ENCODE measurements at regions not wholly inside any gene's neighbourhood (a gene's known extent, or its start where the extent isn't known, plus 50 kb on each side); places are given as distances from the start of the nearest gene placed in this dataset.

DNA sequence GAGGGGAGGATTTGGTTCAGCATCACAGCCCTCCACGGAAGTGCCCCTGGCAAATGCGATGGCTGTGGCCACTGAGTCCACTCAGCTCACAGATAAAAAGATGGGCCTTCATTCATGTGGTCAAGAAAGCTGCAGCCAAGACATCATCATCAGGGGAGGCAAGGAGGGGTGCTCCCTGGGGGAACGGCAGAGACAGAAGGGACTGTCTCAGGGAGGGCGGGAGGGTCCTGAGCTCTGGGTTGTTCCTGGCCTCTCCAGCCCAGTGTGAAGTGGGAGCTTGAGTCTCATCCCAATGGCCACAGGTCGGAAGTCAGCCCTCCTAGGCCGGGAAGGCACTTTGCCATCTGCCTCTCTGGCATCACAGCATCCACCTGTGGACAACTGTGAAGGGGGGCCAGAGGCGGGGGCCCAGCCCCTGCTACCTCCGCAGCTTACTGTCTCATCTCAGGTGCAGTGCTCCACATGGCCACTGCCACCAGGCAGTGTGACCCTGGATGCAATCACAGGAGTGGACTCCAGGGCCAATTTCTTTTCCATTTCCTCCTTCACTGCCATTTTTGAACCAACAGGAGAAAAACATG lies 137.8 kb upstream of the SOX1 start:
- H3K27ac ChIP-seq, result no peak overlapping the region

DNA sequence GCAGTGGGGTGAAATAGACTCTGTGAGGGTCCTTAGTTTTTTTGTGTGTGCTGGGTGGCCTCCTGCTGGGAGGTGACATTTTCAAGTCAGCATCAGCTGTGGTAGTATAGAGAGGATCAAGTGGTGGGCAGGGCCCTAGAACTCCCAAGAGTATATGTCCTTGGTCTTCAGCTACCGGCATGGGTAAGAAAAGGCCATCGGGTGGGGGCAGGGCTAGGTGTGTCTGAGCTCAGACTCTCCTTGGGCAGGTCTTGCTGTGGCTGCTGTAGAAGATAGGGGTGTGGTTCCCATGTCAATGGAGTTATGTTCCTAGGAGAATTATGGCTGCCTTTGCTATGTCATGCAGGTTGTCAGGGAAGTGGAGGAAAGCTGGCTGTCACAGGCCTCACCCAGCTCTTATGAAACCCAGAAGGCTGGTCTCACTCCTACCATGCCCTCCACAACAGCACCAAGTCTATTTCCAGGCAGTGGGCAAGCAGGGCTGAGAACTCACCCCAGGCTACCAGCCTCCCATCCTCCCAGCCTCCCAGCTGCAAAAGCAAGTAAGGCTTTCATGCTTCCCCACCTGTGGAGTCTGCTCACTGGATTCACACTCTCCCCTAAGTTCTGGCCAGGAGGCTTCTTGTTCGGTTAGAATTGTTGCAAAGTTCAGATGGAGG lies 130.6 kb upstream of the SOX1 start:
- TF ChIP-seq ZFX (IDR thresholded peaks at IDR 0.05), result no peak
- TF ChIP-seq, protein P1, sequence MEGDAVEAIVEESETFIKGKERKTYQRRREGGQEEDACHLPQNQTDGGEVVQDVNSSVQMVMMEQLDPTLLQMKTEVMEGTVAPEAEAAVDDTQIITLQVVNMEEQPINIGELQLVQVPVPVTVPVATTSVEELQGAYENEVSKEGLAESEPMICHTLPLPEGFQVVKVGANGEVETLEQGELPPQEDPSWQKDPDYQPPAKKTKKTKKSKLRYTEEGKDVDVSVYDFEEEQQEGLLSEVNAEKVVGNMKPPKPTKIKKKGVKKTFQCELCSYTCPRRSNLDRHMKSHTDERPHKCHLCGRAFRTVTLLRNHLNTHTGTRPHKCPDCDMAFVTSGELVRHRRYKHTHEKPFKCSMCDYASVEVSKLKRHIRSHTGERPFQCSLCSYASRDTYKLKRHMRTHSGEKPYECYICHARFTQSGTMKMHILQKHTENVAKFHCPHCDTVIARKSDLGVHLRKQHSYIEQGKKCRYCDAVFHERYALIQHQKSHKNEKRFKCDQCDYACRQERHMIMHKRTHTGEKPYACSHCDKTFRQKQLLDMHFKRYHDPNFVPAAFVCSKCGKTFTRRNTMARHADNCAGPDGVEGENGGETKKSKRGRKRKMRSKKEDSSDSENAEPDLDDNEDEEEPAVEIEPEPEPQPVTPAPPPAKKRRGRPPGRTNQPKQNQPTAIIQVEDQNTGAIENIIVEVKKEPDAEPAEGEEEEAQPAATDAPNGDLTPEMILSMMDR (conservative IDR thresholded peaks at IDR 0.05), result no peak
- H3K27ac ChIP-seq, result no peak overlapping the region

More for the DNA sequence above, 137.8 kb upstream of the SOX1 start:
- no peak for TF ChIP-seq ZFX (IDR thresholded peaks at IDR 0.05)
- TF ChIP-seq, protein P1 (conservative IDR thresholded peaks at IDR 0.05), result no peak

DNA sequence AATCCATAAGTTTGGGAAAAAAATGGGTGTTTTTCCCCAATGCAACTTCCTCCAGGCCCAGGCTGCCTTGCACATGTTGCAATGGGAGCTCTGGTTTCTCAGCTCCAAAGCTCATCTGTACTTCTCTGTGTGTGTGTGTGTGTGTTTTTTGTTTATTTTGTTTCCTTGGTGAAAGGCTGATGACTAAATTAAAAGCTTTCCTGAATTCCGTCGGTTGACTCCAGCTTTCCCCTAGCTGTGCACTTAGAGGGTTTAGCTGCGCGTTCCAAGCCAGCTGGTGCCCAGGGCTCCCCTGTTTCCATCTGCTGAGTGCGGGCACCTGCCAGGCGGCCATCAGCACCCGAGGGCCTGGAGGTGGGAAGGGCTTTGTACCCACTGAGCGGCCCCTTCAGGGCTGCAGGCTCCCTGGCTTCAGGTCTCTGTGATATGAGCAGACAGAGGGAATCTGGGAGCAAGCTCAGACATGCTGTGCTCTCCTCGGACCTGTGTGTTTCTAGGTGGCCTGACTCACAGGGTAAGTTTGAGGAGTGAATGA lies 129.1 kb upstream of the SOX1 start:
- no peak overlapping the region for H3K27ac ChIP-seq
- TF ChIP-seq ZFX (IDR thresholded peaks at IDR 0.05), result no peak
- TF ChIP-seq, protein P1 (conservative IDR thresholded peaks at IDR 0.05), result no peak

DNA sequence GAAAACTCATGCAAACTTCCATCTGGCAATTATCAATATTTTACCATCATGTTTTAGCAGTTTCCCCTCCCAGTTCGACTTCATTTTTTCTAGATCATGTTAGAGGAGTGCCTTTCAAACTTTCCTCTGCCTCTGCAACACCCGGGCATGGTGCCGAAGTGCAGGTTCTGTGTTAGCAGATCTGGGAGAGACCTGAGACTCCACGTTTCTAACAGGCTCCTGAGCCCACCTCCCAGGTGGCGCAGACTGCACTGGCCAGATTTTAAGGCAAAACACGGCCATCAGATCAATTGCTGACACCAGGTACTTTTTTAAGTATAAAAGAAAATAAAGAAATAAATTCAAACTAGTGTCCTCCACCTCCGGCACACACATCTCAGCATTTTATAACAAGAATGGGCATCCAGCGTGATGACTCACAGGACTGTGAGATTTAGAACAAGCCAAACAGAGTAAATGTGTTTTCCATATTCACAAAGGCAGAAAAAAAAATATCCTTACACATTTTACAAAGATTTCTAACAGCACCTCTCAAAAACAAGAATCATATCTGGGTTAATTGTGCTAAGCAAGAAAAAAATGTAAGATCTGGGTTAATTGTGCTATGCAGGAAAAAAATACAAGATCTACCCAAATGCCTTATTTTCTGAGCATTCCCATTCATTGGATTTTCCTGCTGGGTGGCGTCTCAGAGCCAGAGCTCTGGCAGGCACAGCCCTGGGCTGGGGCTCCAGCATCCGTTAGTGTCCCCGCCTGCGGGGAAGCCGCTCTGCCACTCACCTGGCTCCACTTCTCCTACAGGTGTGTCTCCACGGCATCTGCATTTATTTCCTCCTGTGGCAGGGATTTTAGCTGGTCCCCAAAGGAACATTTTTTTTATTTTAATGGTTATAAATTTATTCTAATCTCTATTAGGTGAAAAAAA lies 127.9 kb upstream of the SOX1 start:
- H3K27ac ChIP-seq, result no peak overlapping the region
- TF ChIP-seq ZFX (IDR thresholded peaks at IDR 0.05), result no peak
- TF ChIP-seq, protein P1 (conservative IDR thresholded peaks at IDR 0.05), result no peak

DNA sequence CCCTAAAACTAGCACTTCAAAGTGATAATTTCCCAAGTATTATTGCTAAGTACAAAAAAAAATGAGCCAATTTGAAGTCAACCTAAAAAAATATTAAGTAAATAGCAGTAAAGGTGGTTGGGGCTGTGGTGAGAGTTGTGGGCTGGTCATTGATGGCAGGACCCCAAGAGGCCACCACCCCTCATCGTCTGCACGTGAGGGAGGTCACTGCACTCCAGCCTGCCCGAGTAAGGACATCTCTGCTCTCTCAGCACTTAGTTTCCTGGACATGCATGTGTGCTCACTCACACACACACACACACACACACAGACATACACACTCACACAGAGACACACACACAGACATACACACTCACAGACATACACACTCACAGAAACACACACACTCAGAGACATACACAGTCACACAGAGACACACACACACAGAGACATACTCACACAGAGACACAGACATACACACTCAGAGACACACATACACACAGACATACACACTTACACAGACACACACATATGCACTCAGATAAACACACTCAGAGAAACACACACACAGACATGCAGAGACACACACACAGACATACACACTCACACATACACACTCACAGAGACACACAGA lies 127.2 kb upstream of the SOX1 start:
- TF ChIP-seq ZFX (IDR thresholded peaks at IDR 0.05), result no peak
- TF ChIP-seq, protein P1 (conservative IDR thresholded peaks at IDR 0.05), result no peak
- no peak overlapping the region for H3K27ac ChIP-seq

DNA sequence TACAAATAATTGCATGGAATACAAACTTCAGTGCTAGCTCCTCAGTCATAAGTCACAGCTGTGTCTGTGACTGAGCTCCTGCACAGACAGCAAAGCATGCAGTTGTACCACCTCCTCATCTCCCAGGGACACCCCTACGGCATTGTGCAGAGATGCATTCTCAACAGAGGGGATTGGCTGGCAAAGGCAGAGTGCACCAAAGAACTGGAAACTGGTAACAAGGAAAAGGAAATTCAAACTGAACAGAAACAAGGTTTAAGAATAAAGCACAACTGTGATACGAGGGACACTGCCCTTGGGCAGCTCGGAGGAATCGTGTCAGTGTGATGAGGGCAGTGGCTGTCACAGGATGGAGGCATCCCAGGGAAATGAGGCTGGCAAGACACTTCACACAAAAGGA lies 126.1 kb upstream of the SOX1 start:
- no peak overlapping the region for H3K27ac ChIP-seq
- TF ChIP-seq, protein P1 (conservative IDR thresholded peaks at IDR 0.05), result no peak
- TF ChIP-seq ZFX (IDR thresholded peaks at IDR 0.05), result no peak

Data from C4-2B (cell line).